ENCODE measurements at regions not wholly inside any gene's neighbourhood (a gene's known extent, or its start where the extent isn't known, plus 50 kb on each side); places are given as distances from the start of the nearest gene placed in this dataset.
A peak's percentile ranks its signal among the peaks of the same experiment; 100 is the strongest.
"Not testable (repeated sequence)": the region's sequence is repeated elsewhere in the genome, so short reads cannot be mapped to it uniquely, and the experiment has no call there.

GRCh38 chr2:91422102-91422501, 2730.6 kb downstream of the RPIA start:
- DNase-seq (ENCODE audit: low spot score) = not testable (repeated sequence)

GRCh38 chr2:91427148-91427547, 2735.7 kb downstream of the RPIA start:
- DNase-seq (ENCODE audit: low spot score) = not testable (repeated sequence)

- DNase-seq (ENCODE audit: low spot score) = not testable (repeated sequence)
Observed at GRCh38 chr2:91441932-91442245, 2750.4 kb downstream of the RPIA start.

- DNase-seq (ENCODE audit: low spot score) = peak; percentile 60
Observed at GRCh38 chr2:91442246-91442905, 2750.9 kb downstream of the RPIA start.

GRCh38 chr2:91442906-91443729, 2751.6 kb downstream of the RPIA start:
- DNase-seq (ENCODE audit: low spot score) = not testable (repeated sequence)

- not testable (repeated sequence) for DNase-seq (ENCODE audit: low spot score)
Observed at GRCh38 chr2:91443730-91444115, 2752.2 kb downstream of the RPIA start.

- DNase-seq (ENCODE audit: low spot score) = not testable (repeated sequence)
Observed at GRCh38 chr2:91445705-91446104, 2754.2 kb downstream of the RPIA start.

- not testable (repeated sequence) for DNase-seq (ENCODE audit: low spot score)
Observed at GRCh38 chr2:91446489-91446888, 2755.0 kb downstream of the RPIA start.

GRCh38 chr2:91446915-91447314, 2755.4 kb downstream of the RPIA start:
- DNase-seq (ENCODE audit: low spot score) = not testable (repeated sequence)

GRCh38 chr2:91447508-91447907, 2756.0 kb downstream of the RPIA start:
- not testable (repeated sequence) for DNase-seq (ENCODE audit: low spot score)

- DNase-seq (ENCODE audit: low spot score) = not testable (repeated sequence)
Observed at GRCh38 chr2:91462292-91462691, 2770.8 kb downstream of the RPIA start.

GRCh38 chr2:91463007-91463406, 2771.5 kb downstream of the RPIA start:
- not testable (repeated sequence) for DNase-seq (ENCODE audit: low spot score)

- not testable (repeated sequence) for DNase-seq (ENCODE audit: low spot score)
Observed at GRCh38 chr2:91466780-91467363, 2775.4 kb downstream of the RPIA start.

GRCh38 chr2:91476244-91476935, 2784.9 kb downstream of the RPIA start:
- DNase-seq (ENCODE audit: low spot score) = not testable (repeated sequence)

GRCh38 chr2:91476936-91477246, 2785.4 kb downstream of the RPIA start:
- DNase-seq (ENCODE audit: low spot score) = not testable (repeated sequence)

- DNase-seq (ENCODE audit: low spot score) = not testable (repeated sequence)
Observed at GRCh38 chr2:91477291-91477690, 2785.8 kb downstream of the RPIA start.

GRCh38 chr2:91477731-91478672, 2786.5 kb downstream of the RPIA start:
- DNase-seq (ENCODE audit: low spot score) = peak; percentile 56

GRCh38 chr2:91478851-91479718, 2787.6 kb downstream of the RPIA start:
- DNase-seq (ENCODE audit: low spot score) = not testable (repeated sequence)

- DNase-seq (ENCODE audit: low spot score) = not testable (repeated sequence)
Observed at GRCh38 chr2:91485226-91485625, 2793.8 kb downstream of the RPIA start.

Measured in D341Med (cell line).